DOHH2 (cell line): ENCODE measurements at regions not wholly inside any gene's neighbourhood (a gene's known extent, or its start where the extent isn't known, plus 50 kb on each side); places are given as distances from the start of the nearest gene placed in this dataset.

Experiments
- H3F3A ChIP-seq: fragments of 200-600 bp; sonication (generic), shearing (Covaris generic); 2 replicates; pipeline ENCODE4 v1.6.0; 2016; ENCODE audit warnings: antibody characterized with exemption, mild to moderate bottlenecking; ENCODE audit not compliant: control insufficient read depth, insufficient read depth
- H3K27ac ChIP-seq: fragments of 200-600 bp; sonication (generic); 2 replicates; pipeline ENCODE4 v1.5.1; 2014; ENCODE audit warnings: low read depth, mild to moderate bottlenecking, low read length, moderate library complexity
- H3K27me3 ChIP-seq: fragments of 200-600 bp; sonication (generic); 2 replicates; pipeline ENCODE4 v1.6.1; 2014; ENCODE audit warnings: mild to moderate bottlenecking, low read length, mixed read lengths; ENCODE audit not compliant: control insufficient read depth
- H3K36me3 ChIP-seq: fragments of 200-600 bp; sonication (generic); 2 replicates; pipeline ENCODE4 v1.6.1; 2014; ENCODE audit warnings: mild to moderate bottlenecking, low read length, moderate library complexity, mixed read lengths; ENCODE audit not compliant: control insufficient read depth
- H3K4me1 ChIP-seq: fragments of 200-600 bp; sonication (generic); 2 replicates; pipeline ENCODE4 v1.6.1; 2014; ENCODE audit warnings: mild to moderate bottlenecking, low read length, mixed read lengths; ENCODE audit not compliant: control insufficient read depth
- H3K4me2 ChIP-seq: fragments of 200-600 bp; sonication (generic); 2 replicates; pipeline ENCODE4 v1.6.0; 2014; ENCODE audit warnings: mild to moderate bottlenecking, low read length, moderate library complexity
- H3K4me3 ChIP-seq: fragments of 200-600 bp; sonication (generic); 2 replicates; pipeline ENCODE4 v1.5.1; 2014; ENCODE audit warnings: mild to moderate bottlenecking, low read length, mixed read lengths
- H3K79me2 ChIP-seq: fragments of 200-600 bp; sonication (generic); 2 replicates; pipeline ENCODE4 v1.6.1; 2014; ENCODE audit warnings: mild to moderate bottlenecking, low read length, mixed read lengths; ENCODE audit not compliant: control insufficient read depth
- H3K9me2 ChIP-seq: fragments of 200-600 bp; sonication (generic); replicated peaks from 2 replicates; pipeline ENCODE4 v1.6.1; 2014; ENCODE audit warnings: mild to moderate bottlenecking, low read length, mixed read lengths; ENCODE audit not compliant: control insufficient read depth
- H3K9me3 ChIP-seq: fragments of 200-600 bp; sonication (generic); 2 replicates; pipeline ENCODE4 v1.6.1; 2014; ENCODE audit warnings: antibody characterized with exemption, low read length, mixed read lengths; ENCODE audit not compliant: control insufficient read depth, insufficient read depth
- H4K20me1 ChIP-seq: fragments of 200-600 bp; sonication (generic); 2 replicates; pipeline ENCODE4 v1.6.0; 2014; ENCODE audit warnings: low read depth, mild to moderate bottlenecking, antibody characterized with exemption, low read length, moderate library complexity; ENCODE audit not compliant: control insufficient read depth, insufficient read depth
- EZH2phosphoT487 ChIP-seq: fragments of 200-600 bp; sonication (generic); IDR thresholded peaks from 2 replicates; pipeline ENCODE4 v1.6.1; 2017; ENCODE audit warnings: borderline replicate concordance, mild to moderate bottlenecking, antibody characterized with exemption, low read length, moderate library complexity, mixed read lengths
- TF ChIP-seq, protein P1 (sequence below): fragments of 200-600 bp; sonication (generic); IDR thresholded peaks from one replicate; pipeline ENCODE4 v1.5.1; 2014; ENCODE audit warnings: antibody characterized with exemption, mild to moderate bottlenecking, low read depth, low read length; ENCODE audit not compliant: poor library complexity, severe bottlenecking

- H4K20me1 ChIP-seq = no peaks in the 10 kb centered on the region
- no peaks in the 10 kb centered on the region for H3K9me2 ChIP-seq
- no peaks in the 10 kb centered on the region for H3K9me3 ChIP-seq
- H3K79me2 ChIP-seq = no peaks in the 10 kb centered on the region
- H3K27ac ChIP-seq = no peak overlapping the region
- H3K27me3 ChIP-seq = no peaks in the 10 kb centered on the region
- no peaks in the 10 kb centered on the region for H3K4me1 ChIP-seq
- no peaks in the 10 kb centered on the region for H3F3A ChIP-seq
- no peak for TF ChIP-seq EZH2phosphoT487
- TF ChIP-seq, protein P1, sequence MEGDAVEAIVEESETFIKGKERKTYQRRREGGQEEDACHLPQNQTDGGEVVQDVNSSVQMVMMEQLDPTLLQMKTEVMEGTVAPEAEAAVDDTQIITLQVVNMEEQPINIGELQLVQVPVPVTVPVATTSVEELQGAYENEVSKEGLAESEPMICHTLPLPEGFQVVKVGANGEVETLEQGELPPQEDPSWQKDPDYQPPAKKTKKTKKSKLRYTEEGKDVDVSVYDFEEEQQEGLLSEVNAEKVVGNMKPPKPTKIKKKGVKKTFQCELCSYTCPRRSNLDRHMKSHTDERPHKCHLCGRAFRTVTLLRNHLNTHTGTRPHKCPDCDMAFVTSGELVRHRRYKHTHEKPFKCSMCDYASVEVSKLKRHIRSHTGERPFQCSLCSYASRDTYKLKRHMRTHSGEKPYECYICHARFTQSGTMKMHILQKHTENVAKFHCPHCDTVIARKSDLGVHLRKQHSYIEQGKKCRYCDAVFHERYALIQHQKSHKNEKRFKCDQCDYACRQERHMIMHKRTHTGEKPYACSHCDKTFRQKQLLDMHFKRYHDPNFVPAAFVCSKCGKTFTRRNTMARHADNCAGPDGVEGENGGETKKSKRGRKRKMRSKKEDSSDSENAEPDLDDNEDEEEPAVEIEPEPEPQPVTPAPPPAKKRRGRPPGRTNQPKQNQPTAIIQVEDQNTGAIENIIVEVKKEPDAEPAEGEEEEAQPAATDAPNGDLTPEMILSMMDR = no peak
- H3K4me3 ChIP-seq = no peak overlapping the region
- H3K4me2 ChIP-seq = no peak overlapping the region
- no peaks in the 10 kb centered on the region for H3K36me3 ChIP-seq
These were observed 459.5 kb downstream of the FBXO15 start for GRCh38 chr18:73688161-73688560.

DNA sequence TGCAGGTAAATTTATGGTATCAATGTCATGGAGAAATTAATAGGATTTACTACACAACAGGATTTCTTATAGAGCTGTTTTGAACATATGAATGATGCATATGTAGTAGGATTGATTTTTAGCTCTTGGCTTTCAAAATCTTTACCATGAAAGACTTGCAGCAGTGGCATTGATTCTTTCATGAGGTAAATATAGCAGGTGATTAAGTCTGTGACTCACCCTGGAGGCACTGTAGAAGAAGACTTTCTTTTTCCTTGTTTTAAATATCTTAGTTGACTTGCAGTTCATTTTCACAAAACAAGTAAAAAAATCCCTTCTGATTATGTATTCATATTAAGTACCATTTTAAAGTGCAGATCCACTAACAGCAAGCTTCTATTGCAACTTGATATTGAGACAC lies 463.0 kb downstream of the FBXO15 start:
- Histone ChIP-seq H3K9me3 (no peaks in the 10 kb centered on the region), H3F3A (no peaks in the 10 kb centered on the region), H3K27ac (no peak overlapping the region), H3K9me2 (no peaks in the 10 kb centered on the region), H3K4me3 (no peak overlapping the region), H3K27me3 (no peaks in the 10 kb centered on the region), H3K79me2 (no peaks in the 10 kb centered on the region), H4K20me1 (no peaks in the 10 kb centered on the region), H3K4me2 (no peak overlapping the region), H3K4me1 (no peaks in the 10 kb centered on the region), H3K36me3 (no peaks in the 10 kb centered on the region)
- TF ChIP-seq, protein P1 = no peak
- TF ChIP-seq EZH2phosphoT487 = no peak

- no peaks in the 10 kb centered on the region for H3F3A ChIP-seq
- H3K4me2 ChIP-seq = no peak overlapping the region
- TF ChIP-seq, protein P1 = no peak
- no peak for TF ChIP-seq EZH2phosphoT487
- no peaks in the 10 kb centered on the region for H3K4me1 ChIP-seq
- no peak overlapping the region for H3K27ac ChIP-seq
- H3K4me3 ChIP-seq = no peak overlapping the region
- H4K20me1 ChIP-seq = no peaks in the 10 kb centered on the region
- H3K79me2 ChIP-seq = no peaks in the 10 kb centered on the region
- no peaks in the 10 kb centered on the region for H3K9me3 ChIP-seq
- H3K36me3 ChIP-seq = no peaks in the 10 kb centered on the region
- no peaks in the 10 kb centered on the region for H3K27me3 ChIP-seq
- H3K9me2 ChIP-seq = no peaks in the 10 kb centered on the region
These were observed 464.0 kb downstream of the FBXO15 start for GRCh38 chr18:73683409-73684238.
